ENCODE measurements at regions not wholly inside any gene's neighbourhood (a gene's known extent, or its start where the extent isn't known, plus 50 kb on each side); places are given as distances from the start of the nearest gene placed in this dataset.

GRCh38 chr3:99232696-99233095, 331.2 kb upstream of the DCBLD2 start (continued):
- TF ChIP-seq, protein P1, sequence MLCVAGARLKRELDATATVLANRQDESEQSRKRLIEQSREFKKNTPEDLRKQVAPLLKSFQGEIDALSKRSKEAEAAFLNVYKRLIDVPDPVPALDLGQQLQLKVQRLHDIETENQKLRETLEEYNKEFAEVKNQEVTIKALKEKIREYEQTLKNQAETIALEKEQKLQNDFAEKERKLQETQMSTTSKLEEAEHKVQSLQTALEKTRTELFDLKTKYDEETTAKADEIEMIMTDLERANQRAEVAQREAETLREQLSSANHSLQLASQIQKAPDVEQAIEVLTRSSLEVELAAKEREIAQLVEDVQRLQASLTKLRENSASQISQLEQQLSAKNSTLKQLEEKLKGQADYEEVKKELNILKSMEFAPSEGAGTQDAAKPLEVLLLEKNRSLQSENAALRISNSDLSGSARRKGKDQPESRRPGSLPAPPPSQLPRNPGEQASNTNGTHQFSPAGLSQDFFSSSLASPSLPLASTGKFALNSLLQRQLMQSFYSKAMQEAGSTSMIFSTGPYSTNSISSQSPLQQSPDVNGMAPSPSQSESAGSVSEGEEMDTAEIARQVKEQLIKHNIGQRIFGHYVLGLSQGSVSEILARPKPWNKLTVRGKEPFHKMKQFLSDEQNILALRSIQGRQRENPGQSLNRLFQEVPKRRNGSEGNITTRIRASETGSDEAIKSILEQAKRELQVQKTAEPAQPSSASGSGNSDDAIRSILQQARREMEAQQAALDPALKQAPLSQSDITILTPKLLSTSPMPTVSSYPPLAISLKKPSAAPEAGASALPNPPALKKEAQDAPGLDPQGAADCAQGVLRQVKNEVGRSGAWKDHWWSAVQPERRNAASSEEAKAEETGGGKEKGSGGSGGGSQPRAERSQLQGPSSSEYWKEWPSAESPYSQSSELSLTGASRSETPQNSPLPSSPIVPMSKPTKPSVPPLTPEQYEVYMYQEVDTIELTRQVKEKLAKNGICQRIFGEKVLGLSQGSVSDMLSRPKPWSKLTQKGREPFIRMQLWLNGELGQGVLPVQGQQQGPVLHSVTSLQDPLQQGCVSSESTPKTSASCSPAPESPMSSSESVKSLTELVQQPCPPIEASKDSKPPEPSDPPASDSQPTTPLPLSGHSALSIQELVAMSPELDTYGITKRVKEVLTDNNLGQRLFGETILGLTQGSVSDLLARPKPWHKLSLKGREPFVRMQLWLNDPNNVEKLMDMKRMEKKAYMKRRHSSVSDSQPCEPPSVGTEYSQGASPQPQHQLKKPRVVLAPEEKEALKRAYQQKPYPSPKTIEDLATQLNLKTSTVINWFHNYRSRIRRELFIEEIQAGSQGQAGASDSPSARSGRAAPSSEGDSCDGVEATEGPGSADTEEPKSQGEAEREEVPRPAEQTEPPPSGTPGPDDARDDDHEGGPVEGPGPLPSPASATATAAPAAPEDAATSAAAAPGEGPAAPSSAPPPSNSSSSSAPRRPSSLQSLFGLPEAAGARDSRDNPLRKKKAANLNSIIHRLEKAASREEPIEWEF (IDR thresholded peaks at IDR 0.05; ENCODE audit: insufficient replicate concordance, low read depth, low read length), result no peak
- TF ChIP-seq ZBTB40 (IDR thresholded peaks at IDR 0.05; ENCODE audit: borderline replicate concordance) (no peak), IKZF2 (IDR thresholded peaks at IDR 0.05) (no peak)
- TF ChIP-seq, protein P2, sequence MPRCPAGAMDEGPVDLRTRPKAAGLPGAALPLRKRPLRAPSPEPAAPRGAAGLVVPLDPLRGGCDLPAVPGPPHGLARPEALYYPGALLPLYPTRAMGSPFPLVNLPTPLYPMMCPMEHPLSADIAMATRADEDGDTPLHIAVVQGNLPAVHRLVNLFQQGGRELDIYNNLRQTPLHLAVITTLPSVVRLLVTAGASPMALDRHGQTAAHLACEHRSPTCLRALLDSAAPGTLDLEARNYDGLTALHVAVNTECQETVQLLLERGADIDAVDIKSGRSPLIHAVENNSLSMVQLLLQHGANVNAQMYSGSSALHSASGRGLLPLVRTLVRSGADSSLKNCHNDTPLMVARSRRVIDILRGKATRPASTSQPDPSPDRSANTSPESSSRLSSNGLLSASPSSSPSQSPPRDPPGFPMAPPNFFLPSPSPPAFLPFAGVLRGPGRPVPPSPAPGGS (IDR thresholded peaks at IDR 0.05; ENCODE audit: borderline replicate concordance, insufficient read depth, low read depth, low read length, poor library complexity, severe bottlenecking), result no peak
